Nephron progenitor cell (in vitro differentiated cells): ENCODE measurements at regions not wholly inside any gene's neighbourhood (a gene's known extent, or its start where the extent isn't known, plus 50 kb on each side); places are given as distances from the start of the nearest gene placed in this dataset.

Experiments used
- DNase-seq: peaks from one replicate; pipeline ENCODE4 v3.0.0; 2021
- H3K27ac Mint-ChIP-seq: 2 replicates; pipeline ENCODE4 v1.8.0; 2021; ENCODE audit warnings: mild to moderate bottlenecking, moderate library complexity, mixed read lengths
- H3K27me3 Mint-ChIP-seq: 2 replicates; pipeline ENCODE4 v1.8.0; 2021; ENCODE audit warnings: mild to moderate bottlenecking, low read depth, mixed read lengths; ENCODE audit not compliant: poor library complexity
- H3K36me3 Mint-ChIP-seq: 2 replicates; pipeline ENCODE4 v1.8.0; 2021; ENCODE audit warnings: low read depth, mixed read lengths
- H3K4me1 Mint-ChIP-seq: 2 replicates; pipeline ENCODE4 v1.8.0; 2021; ENCODE audit warnings: mixed read lengths
- H3K4me3 Mint-ChIP-seq: 2 replicates; pipeline ENCODE4 v1.8.0; 2021; ENCODE audit warnings: mild to moderate bottlenecking, moderate library complexity, mixed read lengths
- H3K9me3 Mint-ChIP-seq: 2 replicates; pipeline ENCODE4 v1.8.0; 2021; ENCODE audit warnings: mild to moderate bottlenecking, moderate library complexity, mixed read lengths
- TF ChIP-seq, protein P1 (sequence below): fragments of 200-600 bp; sonication (generic); IDR thresholded peaks from 2 replicates; pipeline ENCODE4 v1.5.0; 2021; ENCODE audit warnings: antibody characterized with exemption

DNA sequence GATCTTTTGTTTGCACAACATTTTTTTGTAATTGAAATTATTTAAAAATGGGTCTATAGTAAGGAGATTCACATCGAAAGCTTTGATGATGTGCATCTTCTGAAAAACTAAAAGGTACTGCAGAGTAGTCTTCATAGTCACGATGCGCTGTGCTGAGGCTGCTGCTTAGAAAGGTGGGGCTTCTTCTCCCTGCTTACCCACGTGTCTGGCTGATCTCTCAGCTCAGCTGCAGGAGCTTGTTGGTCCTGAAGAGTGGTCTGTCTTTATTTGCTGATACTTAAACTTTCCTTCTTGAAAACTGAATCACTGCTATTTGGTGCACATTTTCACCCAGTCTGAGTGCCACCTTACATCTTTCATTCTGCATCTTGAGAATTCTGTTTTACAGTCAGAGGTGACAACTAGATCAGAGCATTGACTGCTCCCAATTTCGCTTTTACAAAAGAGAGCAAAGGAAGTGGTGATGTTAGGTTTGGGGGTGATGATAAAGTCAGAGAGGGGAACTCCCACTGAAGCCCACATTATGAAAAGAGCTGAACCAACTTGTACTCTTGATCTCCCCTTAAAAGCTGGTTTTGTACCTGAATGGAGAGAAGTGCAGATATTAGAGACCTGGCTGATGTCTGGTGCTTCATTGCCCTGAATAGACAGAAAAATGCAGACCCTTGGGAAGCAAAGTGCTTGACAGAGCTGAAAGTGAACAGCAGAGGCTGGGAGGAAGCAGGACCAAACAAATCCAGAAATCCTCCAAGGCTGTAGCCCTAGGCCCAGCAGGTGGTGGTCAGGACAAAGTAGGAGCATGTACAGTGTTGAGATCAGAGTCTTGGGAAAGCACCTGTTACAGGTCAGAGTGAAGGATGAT lies 984.5 kb downstream of the TSN start:
- Mint-ChIP-seq H3K27me3 (no peaks in the 10 kb centered on the region), H3K4me3 (no peak overlapping the region), H3K4me1 (peaks cover 5% of the 10 kb centered on the region), H3K36me3 (no peaks in the 10 kb centered on the region), H3K9me3 (no peaks in the 10 kb centered on the region), H3K27ac (peak overlapping the region; percentile 36)
- no peak for DNase-seq
- TF ChIP-seq, protein P1, sequence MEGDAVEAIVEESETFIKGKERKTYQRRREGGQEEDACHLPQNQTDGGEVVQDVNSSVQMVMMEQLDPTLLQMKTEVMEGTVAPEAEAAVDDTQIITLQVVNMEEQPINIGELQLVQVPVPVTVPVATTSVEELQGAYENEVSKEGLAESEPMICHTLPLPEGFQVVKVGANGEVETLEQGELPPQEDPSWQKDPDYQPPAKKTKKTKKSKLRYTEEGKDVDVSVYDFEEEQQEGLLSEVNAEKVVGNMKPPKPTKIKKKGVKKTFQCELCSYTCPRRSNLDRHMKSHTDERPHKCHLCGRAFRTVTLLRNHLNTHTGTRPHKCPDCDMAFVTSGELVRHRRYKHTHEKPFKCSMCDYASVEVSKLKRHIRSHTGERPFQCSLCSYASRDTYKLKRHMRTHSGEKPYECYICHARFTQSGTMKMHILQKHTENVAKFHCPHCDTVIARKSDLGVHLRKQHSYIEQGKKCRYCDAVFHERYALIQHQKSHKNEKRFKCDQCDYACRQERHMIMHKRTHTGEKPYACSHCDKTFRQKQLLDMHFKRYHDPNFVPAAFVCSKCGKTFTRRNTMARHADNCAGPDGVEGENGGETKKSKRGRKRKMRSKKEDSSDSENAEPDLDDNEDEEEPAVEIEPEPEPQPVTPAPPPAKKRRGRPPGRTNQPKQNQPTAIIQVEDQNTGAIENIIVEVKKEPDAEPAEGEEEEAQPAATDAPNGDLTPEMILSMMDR, result no peak

DNA sequence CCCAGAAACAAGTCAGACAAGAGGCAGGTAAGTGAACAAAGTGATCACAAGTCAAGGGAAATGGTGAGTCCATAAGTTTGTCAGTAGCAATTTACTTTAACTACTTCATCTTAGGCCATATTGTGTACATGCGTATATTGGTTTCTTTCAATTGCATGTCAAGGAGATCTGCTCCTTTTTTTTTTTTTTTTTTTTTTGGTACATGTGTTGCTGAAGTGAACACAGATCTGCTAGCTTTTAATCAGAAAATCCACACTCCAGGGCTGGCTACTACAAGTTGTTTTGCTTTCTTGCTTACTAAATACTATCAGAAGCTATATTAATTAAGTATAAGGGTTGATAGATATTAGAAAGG lies 985.1 kb downstream of the TSN start:
- Mint-ChIP-seq H3K27ac (no peak overlapping the region), H3K4me1 (no peaks in the 10 kb centered on the region), H3K36me3 (no peaks in the 10 kb centered on the region), H3K27me3 (no peaks in the 10 kb centered on the region), H3K9me3 (no peaks in the 10 kb centered on the region), H3K4me3 (no peak overlapping the region)
- TF ChIP-seq, protein P1, result no peak
- DNase-seq, result no peak

DNA sequence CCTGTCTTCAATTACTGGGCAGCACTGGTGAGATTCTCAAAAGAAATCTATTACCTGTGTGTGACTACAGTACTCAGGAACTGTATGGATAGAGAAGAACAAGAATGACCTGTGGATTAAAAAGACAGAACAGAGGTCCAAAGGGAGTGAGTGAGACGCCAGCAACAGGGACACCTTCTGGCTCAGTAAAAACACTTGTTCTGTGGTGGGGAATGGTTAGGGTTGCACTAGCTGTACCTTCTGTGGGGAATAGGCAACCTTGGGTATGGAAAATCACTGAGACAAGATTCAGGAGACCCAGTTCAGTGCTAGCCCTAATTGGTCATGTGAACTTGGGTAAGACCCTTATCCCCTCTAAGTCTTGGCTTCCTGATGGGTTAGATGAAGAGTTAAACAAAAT lies 986.0 kb downstream of the TSN start:
- no peaks in the 10 kb centered on the region for H3K9me3 Mint-ChIP-seq
- H3K36me3 Mint-ChIP-seq, result no peaks in the 10 kb centered on the region
- H3K27ac Mint-ChIP-seq, result no peak overlapping the region
- TF ChIP-seq, protein P1, result no peak
- H3K27me3 Mint-ChIP-seq, result no peaks in the 10 kb centered on the region
- H3K4me1 Mint-ChIP-seq, result no peaks in the 10 kb centered on the region
- no peak for DNase-seq
- no peak overlapping the region for H3K4me3 Mint-ChIP-seq

DNA sequence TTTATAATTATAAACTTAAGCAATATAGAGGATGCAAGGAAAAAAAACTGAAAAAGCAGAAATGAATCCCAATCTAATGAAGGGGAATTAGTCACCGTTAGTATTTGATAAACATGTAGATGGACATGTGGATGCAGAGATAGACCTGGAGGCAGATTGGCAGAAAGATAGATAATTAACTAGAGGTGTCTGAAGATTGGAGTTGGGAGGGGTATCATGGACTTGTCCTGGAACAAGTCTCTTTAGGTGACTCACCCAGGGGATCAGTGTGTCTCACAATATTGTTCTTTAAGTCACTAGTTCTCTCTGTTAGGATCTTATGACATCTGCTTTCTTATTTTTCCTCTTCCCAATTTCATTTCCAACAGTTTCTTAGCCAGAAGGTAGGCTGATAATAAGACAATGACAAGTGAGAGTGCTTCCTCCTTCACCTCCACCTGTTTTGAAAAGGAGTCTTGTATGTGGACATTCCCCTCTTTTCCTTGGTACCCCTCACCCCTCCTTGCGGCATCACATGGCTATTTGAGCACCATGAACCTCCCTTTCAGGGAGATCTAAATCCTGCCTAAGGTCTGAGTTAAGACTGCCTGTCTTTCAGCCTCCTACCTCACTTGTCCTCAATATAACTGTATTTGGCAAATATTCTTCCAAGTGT lies 987.7 kb downstream of the TSN start:
- H3K27ac Mint-ChIP-seq, result no peak overlapping the region
- H3K4me1 Mint-ChIP-seq, result no peaks in the 10 kb centered on the region
- no peaks in the 10 kb centered on the region for H3K9me3 Mint-ChIP-seq
- TF ChIP-seq, protein P1, result no peak
- no peaks in the 10 kb centered on the region for H3K36me3 Mint-ChIP-seq
- H3K4me3 Mint-ChIP-seq, result no peak overlapping the region
- DNase-seq, result no peak
- no peaks in the 10 kb centered on the region for H3K27me3 Mint-ChIP-seq

DNA sequence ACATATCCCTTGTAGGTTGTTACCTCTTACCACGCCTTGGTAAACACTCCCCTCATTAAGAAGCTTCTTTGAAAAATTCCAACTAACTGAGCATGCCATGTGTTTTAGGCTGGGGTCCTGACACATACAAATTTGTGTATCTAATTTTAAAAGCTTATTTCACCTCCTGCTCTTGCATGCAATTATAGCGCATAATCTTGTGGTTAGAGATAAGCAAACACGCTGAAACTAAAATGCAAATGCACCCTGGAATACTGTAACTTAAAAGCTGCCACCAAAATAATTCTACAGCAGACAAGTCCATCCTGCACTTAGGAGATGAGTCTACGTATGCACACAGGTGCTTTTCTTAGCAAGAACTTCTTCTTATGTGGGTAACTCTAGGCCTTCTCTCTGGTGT lies 990.2 kb downstream of the TSN start:
- Mint-ChIP-seq H3K9me3 (no peaks in the 10 kb centered on the region), H3K36me3 (no peaks in the 10 kb centered on the region), H3K27me3 (no peaks in the 10 kb centered on the region), H3K4me1 (no peaks in the 10 kb centered on the region), H3K27ac (no peak overlapping the region), H3K4me3 (no peak overlapping the region)
- TF ChIP-seq, protein P1, result no peak
- no peak for DNase-seq
